ENCODE measurements at regions not wholly inside any gene's neighbourhood (a gene's known extent, or its start where the extent isn't known, plus 50 kb on each side); places are given as distances from the start of the nearest gene placed in this dataset.
"Not testable (repeated sequence)": the region's sequence is repeated elsewhere in the genome, so short reads cannot be mapped to it uniquely, and the experiment has no call there.

DNA sequence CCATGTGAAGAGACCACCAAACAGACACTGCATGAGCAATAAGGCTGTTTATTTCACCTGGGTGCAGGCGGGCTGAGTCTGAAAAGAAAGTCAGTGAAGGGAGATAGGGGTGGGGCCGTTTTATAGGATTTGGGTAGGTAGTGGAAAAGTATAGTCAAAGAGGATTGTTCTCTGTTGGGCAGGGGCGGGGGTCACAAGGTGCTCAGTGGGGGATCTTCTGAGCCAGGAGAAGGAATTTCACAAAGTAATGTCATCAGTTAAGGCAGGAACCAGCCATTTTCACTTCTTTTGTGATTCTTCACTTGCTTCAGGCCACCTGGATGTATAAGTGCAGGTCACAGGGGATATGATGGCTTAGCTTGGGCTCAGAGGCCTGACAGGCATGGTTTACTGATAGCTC is 444.6 kb upstream of the ZNG1F start:
- TF ChIP-seq BHLHE40 (IDR thresholded peaks at IDR 0.05; ENCODE audit: low read depth, low read length); POLR2A (IDR thresholded peaks at IDR 0.05; ENCODE audit: low read depth, low read length); RCOR1 (IDR thresholded peaks at IDR 0.05; ENCODE audit: insufficient replicate concordance, low read length); RAD21 (IDR thresholded peaks at IDR 0.05; ENCODE audit: low read length); RFX5 (IDR thresholded peaks at IDR 0.05; ENCODE audit: low read depth, low read length); CEBPB (IDR thresholded peaks at IDR 0.05; ENCODE audit: low read depth, low read length); SMC3 (IDR thresholded peaks at IDR 0.05; ENCODE audit: low read depth, low read length); MAZ (IDR thresholded peaks at IDR 0.05; ENCODE audit: borderline replicate concordance, low read depth, low read length); MXI1 (IDR thresholded peaks at IDR 0.05; ENCODE audit: borderline replicate concordance, low read depth, low read length): not testable (repeated sequence)
- TF ChIP-seq, protein P1, sequence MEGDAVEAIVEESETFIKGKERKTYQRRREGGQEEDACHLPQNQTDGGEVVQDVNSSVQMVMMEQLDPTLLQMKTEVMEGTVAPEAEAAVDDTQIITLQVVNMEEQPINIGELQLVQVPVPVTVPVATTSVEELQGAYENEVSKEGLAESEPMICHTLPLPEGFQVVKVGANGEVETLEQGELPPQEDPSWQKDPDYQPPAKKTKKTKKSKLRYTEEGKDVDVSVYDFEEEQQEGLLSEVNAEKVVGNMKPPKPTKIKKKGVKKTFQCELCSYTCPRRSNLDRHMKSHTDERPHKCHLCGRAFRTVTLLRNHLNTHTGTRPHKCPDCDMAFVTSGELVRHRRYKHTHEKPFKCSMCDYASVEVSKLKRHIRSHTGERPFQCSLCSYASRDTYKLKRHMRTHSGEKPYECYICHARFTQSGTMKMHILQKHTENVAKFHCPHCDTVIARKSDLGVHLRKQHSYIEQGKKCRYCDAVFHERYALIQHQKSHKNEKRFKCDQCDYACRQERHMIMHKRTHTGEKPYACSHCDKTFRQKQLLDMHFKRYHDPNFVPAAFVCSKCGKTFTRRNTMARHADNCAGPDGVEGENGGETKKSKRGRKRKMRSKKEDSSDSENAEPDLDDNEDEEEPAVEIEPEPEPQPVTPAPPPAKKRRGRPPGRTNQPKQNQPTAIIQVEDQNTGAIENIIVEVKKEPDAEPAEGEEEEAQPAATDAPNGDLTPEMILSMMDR (conservative IDR thresholded peaks at IDR 0.05; ENCODE audit: low read depth, low read length): not testable (repeated sequence)
- TF ChIP-seq, protein P2, sequence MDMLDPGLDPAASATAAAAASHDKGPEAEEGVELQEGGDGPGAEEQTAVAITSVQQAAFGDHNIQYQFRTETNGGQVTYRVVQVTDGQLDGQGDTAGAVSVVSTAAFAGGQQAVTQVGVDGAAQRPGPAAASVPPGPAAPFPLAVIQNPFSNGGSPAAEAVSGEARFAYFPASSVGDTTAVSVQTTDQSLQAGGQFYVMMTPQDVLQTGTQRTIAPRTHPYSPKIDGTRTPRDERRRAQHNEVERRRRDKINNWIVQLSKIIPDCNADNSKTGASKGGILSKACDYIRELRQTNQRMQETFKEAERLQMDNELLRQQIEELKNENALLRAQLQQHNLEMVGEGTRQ (IDR thresholded peaks at IDR 0.05; ENCODE audit: low read depth, low read length): not testable (repeated sequence)
- TF ChIP-seq, protein P3, sequence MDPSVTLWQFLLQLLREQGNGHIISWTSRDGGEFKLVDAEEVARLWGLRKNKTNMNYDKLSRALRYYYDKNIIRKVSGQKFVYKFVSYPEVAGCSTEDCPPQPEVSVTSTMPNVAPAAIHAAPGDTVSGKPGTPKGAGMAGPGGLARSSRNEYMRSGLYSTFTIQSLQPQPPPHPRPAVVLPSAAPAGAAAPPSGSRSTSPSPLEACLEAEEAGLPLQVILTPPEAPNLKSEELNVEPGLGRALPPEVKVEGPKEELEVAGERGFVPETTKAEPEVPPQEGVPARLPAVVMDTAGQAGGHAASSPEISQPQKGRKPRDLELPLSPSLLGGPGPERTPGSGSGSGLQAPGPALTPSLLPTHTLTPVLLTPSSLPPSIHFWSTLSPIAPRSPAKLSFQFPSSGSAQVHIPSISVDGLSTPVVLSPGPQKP (IDR thresholded peaks at IDR 0.05; ENCODE audit: borderline replicate concordance, low read depth, low read length): not testable (repeated sequence)
